ENCODE measurements at regions not wholly inside any gene's neighbourhood (a gene's known extent, or its start where the extent isn't known, plus 50 kb on each side); places are given as distances from the start of the nearest gene placed in this dataset.

DNA sequence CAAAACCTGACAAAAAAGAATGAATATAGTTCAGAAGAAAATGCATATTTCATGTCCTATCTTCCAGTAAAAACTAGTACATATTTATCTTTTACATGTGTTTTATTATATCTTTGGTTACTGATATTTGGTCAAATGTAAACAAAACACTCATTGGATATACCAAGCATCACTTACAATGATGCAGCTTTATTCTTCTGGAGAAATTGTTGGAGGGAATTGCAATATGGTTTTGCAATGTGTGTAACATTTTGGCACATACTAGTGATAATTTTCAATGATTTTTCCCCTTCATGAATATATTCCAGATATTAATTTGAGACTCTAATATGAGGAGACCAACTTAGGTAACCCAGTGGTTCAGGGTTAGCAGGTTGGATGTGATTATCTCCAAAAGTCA lies 146.1 kb downstream of the ZC3H11B start:
- DNase-seq, result no peak

DNA sequence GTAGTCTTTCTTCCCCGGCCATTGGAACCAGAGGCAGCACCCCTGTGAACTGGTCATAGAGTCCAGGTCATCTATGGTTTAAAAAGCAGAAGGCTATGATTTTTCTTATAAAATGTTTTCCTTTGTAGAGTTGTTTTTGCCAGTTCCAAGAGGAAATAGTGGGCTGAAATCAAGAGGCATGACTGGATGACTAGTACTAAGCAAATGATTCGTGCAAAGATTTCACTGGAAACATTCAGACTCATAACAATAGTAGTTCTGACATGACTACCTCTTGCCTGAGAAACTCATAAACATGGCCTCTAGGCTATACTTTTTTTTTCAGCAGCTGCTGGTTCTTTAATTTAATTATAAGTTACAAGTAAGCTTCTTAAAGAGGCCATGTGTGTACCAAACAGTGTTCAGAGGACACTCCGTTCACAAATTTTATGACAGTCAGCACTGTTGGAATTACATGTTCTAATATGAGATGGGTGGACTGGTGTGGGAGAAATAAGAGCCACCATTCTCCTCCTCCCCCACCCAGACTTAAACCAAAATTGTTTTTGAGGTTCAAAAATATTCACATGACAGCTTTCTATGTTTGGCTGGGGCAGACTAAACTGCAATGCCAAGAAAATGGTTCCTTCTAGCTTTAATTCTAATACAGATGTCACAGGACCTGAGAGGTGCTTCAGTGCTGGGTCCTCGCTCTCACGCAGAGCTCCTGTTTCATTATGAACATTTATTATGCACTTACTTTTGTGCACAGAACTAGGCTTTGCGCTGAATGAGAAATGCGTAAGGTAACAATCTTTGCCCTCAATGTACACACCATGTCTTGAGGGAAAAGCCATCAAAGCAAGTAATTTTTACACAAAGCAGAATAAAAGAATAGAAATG lies 147.5 kb downstream of the ZC3H11B start:
- DNase-seq, result no peak

DNA sequence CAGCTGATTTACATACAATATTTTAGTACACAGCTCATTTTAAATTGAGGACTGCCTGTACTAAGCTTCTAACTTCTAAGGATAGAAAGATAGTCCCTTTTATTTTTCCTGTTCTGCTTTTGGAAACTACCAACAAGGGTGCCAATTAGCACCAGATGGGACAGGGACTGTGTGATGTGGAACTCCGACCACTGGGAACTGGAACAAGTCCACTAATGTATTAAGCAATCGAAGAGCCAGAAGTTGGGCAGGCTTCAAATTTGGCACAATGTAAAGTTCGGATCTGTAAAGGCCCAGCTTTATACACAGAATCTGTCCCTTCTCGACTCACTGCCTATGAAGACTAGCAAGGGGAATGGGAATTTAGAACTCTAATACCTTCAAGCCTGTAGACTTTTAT lies 149.3 kb downstream of the ZC3H11B start:
- DNase-seq, result no peak

DNA sequence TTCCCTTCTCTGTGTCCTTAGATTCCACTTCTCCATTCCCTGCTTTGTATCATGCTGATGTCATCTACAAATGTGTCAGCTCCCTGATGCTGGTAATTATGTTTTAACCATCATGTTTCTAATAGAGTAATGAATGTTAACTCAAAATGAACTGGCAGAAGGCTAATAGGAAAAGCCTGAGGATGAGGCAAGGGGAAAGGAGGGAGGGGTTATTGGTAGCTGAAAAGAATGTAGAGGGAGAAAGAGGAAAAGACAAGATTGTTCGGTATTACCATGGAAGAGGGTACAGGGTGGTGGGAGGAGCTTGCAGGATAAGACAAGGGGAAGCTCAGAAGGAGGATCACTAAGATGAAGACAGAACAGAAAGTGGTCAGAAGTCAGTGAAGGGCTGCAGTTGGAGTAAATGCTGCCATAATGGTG lies 150.9 kb downstream of the ZC3H11B start:
- DNase-seq, result no peak

DNA sequence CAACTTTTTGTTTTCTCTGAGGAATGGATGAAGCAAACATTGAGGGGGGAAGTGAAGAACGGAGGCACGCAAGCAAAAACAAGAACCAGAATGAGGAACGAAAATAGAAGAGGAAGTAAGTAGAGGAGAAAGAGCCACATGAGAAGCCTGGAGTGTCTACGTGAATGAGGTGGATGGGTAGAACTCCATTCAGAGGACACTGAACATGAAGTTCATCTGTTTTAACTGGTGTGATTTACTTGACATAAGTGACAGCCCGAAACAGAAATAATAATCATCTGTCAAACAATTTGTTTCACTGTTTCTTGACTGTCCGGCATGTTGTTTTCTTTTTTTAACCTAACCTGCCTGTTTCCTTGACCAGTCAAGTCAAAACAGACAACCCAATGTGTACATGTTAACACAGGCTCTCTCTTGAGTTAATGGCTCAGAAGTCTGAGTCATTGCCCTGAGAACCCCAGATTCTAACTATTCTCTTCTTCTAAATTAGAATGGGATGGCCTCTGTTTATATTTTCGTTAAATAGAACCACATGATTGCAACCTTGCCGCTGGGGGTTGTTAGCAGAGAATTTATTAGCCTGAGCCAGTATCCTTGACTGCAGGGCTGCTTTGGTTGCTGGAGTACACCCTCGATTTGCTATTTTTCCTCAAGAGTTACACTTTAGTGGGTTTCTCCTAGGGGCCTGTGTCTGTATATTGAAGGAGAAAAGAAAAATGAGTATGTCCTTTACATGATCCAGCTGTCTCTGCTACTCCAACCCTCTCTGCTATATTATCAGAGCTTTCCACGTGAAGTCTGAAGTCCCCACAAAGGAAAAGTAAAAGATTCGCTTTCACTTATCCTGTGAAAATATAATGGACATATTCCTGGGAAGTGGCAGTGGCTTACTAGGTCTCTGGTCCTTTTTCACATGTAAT lies 151.7 kb downstream of the ZC3H11B start:
- no peak for DNase-seq

DNA sequence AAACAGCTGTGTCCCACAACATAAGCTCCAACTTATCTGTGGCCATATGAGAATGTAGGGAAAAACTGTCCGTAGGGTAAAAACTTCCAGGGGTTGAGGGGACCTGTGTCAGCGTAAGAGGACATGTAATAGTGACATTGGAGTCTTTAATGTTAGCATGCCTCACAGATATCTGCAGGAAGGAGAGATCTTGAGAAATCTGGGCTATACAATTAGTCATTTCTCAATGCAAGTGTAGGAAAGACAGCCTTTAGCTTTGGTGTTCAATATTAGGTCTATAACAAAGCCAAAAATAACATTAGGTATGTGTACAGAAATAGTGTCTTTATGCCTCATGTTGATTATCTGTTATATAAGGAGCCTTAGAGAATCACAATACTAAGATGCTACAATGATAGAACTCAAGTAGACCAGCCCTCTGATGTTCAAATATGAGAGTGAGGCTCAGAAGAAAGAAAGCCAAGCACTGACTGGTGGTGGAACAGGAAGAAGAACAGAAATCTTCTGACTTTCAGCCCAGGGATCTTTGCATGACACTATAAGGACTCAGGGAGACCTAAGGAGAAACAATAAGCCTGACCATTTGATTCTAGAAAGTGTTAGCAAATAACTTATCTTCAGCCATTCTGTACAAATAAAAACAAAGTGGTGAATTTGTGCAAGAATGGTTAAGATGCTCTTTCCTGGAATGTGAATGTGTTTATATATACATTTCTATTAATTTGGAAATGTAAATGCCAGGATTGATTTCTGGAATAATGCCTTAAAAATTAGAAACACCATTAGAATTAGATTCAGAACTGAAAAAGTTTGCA lies 152.6 kb downstream of the ZC3H11B start:
- DNase-seq, result no peak

DNA sequence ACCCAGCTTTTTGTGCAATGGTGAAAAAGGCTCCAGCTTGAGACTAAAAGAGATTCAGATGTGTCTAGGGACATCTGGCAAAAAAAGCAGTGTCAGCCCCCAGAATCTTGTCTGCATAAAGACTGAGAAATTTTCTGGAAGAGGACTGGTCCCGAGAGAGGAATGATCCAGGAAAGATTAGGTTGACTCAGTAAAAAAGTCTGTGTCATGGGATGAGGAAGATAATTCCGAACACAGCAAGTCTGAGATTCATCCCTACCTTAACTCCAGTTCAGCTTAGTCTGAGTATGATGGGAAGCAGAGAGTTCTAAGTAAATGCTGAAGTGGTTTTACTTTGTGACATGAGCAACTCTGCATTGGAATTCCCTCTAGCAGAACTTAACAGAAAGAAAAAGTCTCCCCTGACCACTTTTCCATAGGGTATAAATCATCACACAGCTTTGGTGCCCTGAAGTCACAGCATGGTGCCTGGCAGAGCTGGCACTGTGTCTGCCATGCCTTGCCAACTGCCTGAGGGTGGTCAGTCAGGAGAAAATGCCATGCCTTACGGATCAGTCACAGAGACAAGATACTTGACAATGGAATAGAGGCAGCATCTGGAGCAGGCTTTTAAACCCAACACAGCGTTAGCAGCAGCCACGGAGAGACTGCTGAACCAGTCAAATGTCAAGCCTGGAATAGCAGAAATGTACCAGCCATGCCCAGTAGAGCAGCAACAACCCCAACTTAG lies 153.4 kb downstream of the ZC3H11B start:
- no peak for DNase-seq

DNA sequence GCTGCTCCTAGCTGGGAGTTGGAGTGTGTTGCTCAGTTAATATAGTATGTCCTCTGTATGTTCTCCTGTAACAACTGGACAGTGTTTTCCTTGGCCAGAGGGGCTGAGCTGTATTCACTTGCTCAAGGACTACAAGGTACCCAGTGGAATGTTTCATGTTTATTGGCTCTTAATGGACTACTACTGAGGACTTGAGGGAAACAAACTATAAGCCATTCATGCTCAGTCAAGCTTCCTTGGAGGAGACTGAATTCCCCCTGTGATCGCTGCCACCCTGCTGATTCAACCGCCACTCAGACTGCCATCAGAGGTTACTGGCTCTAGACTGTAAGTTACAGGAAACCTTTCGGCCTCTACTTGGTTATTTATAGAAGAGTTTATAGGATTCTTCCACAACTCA lies 166.6 kb downstream of the ZC3H11B start:
- DNase-seq, result no peak

DNA sequence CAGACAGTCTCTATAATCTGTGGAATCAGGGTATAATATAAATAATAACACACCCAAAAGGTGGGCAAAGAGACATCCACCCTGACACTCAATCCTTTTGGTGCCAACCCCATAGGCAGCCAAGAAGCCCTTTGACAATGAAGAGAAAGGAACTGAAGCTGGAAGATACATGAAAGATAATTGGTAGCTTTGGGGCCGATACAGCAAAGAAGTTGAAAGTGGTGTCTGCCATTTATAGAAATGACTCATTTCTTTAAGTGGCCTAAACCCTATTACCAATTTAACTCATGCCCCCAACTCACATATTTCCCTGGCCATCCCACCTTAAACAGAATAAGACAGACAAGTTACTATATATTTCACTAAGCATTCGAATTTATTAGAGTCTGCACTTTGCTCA lies 167.0 kb downstream of the ZC3H11B start:
- DNase-seq, result no peak

DNA sequence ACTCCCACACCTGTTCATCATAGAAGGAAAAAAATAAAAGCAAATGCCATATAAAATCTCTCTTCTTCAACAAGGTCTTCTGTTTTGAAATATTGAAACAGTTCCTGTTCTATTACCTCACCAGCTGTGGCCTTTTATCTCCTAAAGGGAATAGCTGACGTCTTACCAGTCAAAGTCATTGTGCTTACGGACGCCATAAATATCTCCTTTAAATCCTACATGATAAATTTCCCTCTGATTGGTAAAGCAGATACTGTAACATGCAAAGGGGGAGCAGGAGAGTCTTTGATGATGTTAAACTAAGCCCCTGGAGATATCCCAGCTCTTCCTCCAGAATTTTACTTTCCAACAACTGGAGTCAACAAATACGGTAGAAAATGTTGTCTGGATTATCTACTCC lies 168.4 kb downstream of the ZC3H11B start:
- DNase-seq, result no peak

DNA sequence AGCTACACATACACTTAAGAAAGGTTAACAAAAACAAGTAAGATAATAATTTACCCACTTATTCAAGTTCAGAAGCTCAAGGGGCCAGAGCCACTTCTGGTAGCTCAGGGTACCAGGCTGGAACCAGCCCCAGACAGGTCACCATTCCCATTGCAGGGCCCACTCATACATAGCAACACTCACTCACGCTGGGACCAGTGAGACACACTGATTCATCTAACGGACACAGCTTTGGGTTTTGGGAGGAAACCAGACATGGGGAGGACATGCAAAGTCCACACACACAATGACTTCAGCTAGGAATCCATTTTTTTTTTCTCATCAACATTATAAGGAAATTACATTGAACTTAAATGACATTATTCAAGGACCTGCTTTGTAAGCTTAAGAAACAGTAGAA lies 169.1 kb downstream of the ZC3H11B start:
- DNase-seq, result no peak

DNA sequence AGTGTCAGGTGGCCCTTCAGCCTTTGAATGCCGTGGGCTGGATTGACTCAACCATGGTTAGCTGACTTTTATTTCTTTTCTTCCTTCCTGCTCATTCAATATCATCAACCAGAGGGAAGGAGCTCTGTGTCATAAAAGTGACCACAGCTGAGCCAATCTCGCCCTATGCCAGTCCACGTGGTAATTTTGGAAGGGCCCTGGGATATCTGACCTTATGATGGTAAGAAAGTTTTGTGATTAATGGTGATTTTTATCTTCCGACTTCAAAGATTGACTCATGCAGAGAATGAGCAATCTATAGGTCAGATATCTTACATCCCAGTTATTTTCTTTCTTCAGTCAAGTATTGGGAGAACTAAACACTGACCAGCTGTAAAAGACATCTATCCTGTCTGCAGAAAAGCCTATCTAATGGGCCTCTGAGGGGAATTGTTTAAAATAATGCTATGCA lies 170.3 kb downstream of the ZC3H11B start:
- no peak for DNase-seq

DNA sequence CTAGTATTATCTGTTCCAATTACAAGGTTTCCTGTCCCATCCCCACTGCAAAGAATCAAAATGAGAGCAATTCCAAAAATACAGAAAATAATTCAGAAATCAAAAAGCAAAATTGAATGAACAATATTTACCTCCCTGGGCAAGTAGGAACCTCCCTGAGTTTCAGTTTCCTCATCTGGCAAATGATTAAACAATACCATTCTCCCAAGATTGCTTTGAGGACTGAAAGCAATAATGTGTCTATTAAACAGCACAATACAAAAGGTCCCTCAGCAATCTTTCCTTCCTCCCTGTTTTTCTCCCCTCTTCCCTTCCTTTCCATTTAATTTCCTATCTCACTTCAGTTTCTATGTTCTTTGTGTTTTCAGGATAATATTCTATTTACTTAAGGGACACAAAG lies 171.0 kb downstream of the ZC3H11B start:
- no peak for DNase-seq

DNA sequence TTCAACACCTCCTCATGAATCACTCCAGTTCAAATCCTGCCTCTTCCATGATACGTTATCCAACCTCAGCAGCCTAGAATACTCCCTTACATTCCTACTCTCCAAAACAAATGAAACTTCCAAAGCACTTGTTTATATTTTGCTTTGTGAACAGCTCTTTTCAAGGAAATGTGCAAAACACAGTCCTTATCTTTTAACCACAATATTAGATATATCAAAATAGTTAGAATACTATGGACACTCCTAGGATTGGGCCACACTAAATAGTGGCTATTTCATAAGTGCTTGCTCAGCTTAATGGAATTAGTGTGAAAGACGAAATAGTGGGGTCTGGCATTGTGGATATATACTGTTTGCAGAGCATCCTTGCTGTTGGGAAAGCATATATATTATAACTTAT lies 173.5 kb downstream of the ZC3H11B start:
- no peak for DNase-seq

DNA sequence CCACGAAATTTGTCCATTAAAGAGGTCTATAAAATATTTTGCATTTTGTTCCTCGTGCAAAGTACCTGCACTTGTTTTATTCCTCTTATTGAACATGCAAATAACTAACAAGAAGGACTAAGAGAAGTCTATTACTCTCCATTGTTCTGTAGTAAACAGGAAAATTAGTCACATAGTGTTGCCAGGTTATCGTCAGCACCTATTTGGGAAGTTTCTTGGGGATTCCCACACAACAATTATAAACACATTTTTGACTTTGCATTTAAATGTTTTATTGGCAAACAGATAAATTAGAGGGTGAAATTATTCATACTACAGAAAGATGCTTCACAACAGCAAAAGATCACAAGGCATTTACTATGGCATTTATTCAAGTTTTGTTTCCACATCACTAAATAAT lies 174.5 kb downstream of the ZC3H11B start:
- no peak for DNase-seq

DNA sequence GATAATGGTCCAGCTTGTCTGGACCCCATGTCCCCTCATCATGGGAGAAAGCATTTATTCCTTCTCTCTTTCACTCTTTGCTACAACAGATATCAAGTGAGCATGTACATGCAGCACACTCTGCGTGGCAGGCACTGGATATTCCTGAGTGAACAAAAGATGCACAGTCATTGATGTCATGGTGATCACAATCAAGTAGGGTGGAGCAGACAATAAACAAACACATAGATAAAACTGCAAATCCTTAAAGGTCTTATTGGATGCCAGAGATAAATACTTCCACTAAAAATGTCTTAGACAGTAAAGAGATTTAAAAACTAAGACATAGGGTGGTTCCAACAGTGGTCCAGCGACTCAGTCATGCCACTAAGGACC lies 178.0 kb downstream of the ZC3H11B start:
- no peak for DNase-seq

DNA sequence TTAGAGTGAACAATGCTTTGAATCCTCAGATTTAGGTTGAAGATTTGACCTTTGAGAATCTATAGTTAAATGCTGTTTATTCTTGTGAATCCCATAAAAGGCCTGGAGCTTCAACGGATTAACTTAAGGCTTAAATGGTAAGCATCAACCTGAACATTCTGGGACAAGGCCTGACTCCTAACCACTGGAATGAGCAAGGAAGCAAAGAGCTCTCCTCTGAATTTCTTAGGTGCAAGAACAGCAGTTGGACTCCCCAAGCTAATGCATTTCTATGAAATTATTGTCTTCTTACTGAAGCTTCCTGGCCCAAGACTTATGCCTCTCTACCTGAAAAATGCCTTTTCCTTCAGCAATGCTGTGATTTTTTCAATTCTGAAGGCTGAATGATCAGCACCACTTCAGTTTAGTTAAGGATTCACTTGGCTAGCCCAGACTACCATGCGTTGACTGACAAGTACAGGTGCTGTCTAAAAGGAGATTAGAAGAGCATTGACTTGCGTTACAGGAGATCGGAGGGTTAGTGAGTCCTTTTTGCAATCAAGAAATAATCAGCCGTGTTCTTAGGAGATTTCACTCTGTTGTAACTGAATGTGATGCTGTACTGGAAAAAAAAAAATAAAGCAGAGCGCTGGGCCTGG lies 178.5 kb downstream of the ZC3H11B start:
- no peak for DNase-seq

DNA sequence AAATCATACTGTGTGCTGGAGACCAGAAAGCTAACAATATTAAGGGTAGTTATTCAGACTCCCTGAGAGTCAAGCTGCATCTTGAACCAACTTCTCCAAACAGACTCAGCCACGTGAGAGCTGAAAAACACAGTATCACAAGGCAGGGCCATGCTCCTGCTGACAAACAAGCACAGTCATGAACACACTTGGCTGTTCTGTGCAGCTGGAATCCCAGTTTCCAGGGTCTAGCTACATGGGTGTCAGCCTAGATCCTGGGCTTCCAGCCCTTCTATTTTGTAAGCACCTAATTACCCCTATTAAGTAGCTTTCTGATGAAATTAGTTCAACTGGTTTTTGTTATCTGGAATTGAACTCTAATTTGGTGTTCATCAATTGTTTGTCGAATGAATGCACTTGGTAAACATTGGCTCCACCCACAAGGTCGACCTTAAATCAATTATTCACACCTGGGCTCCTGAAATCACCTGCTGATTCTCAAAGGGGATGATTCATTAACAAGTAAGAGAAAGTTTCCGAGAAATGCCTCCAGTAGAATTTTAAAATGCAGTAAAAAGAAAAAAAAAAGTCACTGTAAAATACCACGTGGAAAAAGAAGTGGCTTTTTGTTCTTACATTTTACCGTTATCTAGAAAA lies 179.3 kb downstream of the ZC3H11B start:
- DNase-seq, result no peak

DNA sequence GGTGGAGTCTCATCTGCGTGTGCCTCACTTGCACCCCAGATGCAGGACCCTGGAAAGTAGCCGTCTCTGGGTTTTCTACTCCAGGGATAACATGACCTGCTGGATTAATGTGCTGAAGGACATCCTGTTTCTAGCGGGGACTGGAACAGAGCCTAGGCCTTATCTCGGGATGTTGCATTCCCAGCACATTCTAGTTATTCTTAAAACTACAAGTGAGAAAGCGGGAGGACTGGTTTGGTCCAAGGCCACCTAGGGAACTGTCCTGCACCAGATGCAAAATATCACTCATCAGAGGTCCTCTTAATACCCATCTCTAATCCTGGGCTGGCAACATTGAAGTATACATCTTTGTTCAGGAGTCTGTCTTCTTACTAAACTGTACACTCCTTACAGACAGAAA lies 179.9 kb downstream of the ZC3H11B start:
- no peak for DNase-seq

DNA sequence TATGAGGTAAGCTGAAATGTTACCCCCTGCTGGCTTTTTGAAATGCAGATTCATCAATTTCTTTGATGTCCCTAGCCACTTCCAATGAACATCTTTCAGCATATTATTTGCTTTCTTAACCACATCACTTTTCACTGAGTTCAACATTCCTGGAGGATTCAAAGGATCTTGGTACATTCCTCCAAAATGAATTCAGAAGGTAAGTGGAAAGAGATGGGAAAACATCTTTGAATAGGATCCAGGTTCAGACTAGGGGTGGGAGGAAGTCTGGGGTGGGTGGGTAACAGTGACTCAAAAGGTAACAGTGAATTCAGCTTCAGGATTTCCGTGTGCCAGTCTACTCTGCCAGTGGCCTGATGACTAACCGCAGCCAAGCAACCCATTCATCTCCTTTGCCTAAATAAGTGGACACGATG lies 180.7 kb downstream of the ZC3H11B start:
- no peak for DNase-seq

DNA sequence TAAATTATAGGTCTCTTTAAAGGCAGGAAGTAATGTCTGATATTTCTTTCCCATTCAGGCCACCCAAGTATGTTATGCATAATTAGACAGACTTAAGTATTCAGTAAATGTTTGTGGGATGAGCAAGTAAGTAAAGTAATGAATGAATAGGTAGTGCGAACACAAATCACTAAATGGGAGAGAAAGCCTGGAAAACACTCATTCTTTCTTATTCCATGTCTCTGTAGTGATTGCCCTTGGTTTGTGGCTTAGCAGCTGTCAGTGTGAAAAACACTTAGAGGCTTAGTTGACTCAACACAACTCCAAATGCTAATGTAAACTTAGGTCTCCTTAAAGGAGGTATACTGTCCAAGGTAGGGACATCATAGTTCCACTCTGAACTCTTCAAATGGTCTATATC lies 182.5 kb downstream of the ZC3H11B start:
- no peak for DNase-seq

Data from activated CD8-positive, alpha-beta memory T cell treated with anti-CD3 and anti-CD28 coated beads, Interleukin-2, amount 50 U/mL, for 4 hours (primary cell).